Gastroesophageal sphincter (tissue), 3 donors: ENCODE measurements at regions not wholly inside any gene's neighbourhood (a gene's known extent, or its start where the extent isn't known, plus 50 kb on each side); places are given as distances from the start of the nearest gene placed in this dataset.

ENCODE experiments used
- POLR2A ChIP-seq, 2 donors: fragments of 450-650 bp; IDR thresholded peaks; one replicate each; pipeline ENCODE4 v1.6.1; 2017; ENCODE audit warnings: antibody characterized with exemption in 2 of 2, mild to moderate bottlenecking in 2 of 2, moderate library complexity in 1 of 2
- POLR2AphosphoS5 ChIP-seq: sonication (generic); formaldehyde crosslinking; IDR thresholded peaks from one replicate; pipeline ENCODE4 v1.6.1; 2017; ENCODE audit warnings: antibody characterized with exemption
- TF ChIP-seq, protein P1 (sequence below), 4 experiments: fragments of 200-600 bp in 2 of 4; fragments of 450-650 bp in 2 of 4; sonication (generic) in 1 of 4; IDR thresholded peaks; one replicate each; pipeline ENCODE4 v1.5.1; 2017 to 2019; ENCODE audit warnings: antibody characterized with exemption in 4 of 4, mild to moderate bottlenecking in 2 of 4, moderate library complexity in 2 of 4

DNA sequence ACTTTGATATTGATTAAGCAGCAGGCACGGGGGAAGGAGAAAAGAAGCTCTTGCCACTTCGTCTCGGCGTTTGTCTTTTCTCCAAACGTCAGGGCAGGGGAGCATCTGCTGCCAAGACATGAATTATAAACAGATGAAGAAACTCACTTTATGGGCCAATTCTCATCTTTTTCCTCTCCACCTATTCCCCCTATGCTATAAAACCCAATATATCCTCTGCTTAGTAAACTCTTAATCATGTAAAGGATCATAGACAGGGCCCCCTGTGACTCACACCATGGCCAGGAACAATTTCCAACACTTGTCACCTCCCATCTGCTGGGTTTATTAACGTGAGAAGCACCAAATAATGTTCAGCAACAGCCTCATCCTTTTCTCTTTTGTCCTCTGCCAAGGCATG, 1092.1 kb upstream of the TMEM132C start:
- TF ChIP-seq, protein P1, sequence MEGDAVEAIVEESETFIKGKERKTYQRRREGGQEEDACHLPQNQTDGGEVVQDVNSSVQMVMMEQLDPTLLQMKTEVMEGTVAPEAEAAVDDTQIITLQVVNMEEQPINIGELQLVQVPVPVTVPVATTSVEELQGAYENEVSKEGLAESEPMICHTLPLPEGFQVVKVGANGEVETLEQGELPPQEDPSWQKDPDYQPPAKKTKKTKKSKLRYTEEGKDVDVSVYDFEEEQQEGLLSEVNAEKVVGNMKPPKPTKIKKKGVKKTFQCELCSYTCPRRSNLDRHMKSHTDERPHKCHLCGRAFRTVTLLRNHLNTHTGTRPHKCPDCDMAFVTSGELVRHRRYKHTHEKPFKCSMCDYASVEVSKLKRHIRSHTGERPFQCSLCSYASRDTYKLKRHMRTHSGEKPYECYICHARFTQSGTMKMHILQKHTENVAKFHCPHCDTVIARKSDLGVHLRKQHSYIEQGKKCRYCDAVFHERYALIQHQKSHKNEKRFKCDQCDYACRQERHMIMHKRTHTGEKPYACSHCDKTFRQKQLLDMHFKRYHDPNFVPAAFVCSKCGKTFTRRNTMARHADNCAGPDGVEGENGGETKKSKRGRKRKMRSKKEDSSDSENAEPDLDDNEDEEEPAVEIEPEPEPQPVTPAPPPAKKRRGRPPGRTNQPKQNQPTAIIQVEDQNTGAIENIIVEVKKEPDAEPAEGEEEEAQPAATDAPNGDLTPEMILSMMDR (IDR thresholded peaks at IDR 0.05): no peak
- TF ChIP-seq POLR2AphosphoS5: no peak
- no peak for TF ChIP-seq POLR2A (IDR thresholded peaks at IDR 0.05)
